HFFc6 (cell line): ENCODE measurements at regions not wholly inside any gene's neighbourhood (a gene's known extent, or its start where the extent isn't known, plus 50 kb on each side); places are given as distances from the start of the nearest gene placed in this dataset.

Source experiments
- DNase-seq: peaks from one replicate; pipeline ENCODE4 v3.0.0-alpha.2; 2018
- H3K27ac Mint-ChIP-seq: 2 replicates; pipeline ENCODE4 v1.8.0; 2020; ENCODE audit warnings: mild to moderate bottlenecking, mixed read lengths
- H3K27me3 Mint-ChIP-seq: 2 replicates; pipeline ENCODE4 v1.8.0; 2021; ENCODE audit warnings: mild to moderate bottlenecking, moderate library complexity, mixed read lengths; ENCODE audit not compliant: insufficient read depth
- H3K36me3 Mint-ChIP-seq: 2 replicates; pipeline ENCODE4 v1.8.0; 2021; ENCODE audit warnings: low read depth, mixed read lengths
- H3K4me1 Mint-ChIP-seq: 2 replicates; pipeline ENCODE4 v1.8.0; 2020; ENCODE audit warnings: low read depth, mixed read lengths
- H3K4me3 Mint-ChIP-seq: 2 replicates; pipeline ENCODE4 v1.8.0; 2020; ENCODE audit warnings: mild to moderate bottlenecking, moderate library complexity, mixed read lengths
- H3K9me3 Mint-ChIP-seq: 2 replicates; pipeline ENCODE4 v1.8.0; 2020; ENCODE audit warnings: mild to moderate bottlenecking, mixed read lengths
- CTCF ChIP-seq: fragments of 200-600 bp; sonication (generic); IDR thresholded peaks from 2 replicates; pipeline ENCODE4 v1.5.0; 2021; ENCODE audit warnings: antibody characterized with exemption, mild to moderate bottlenecking

GRCh38 chr3:103134023-103134724 is 699.4 kb downstream of the ZPLD1 start:
- H3K36me3 Mint-ChIP-seq: peaks cover 4% of the 10 kb centered on the region; the same call in 1 of the 2 replicates
- no peak for DNase-seq
- no peaks in the 10 kb centered on the region for H3K27me3 Mint-ChIP-seq
- peaks cover 11% of the 10 kb centered on the region for H3K9me3 Mint-ChIP-seq
- no peaks in the 10 kb centered on the region for H3K4me1 Mint-ChIP-seq
- TF ChIP-seq CTCF: no peak
- H3K27ac Mint-ChIP-seq: no peak overlapping the region
- H3K4me3 Mint-ChIP-seq: no peak overlapping the region

- H3K4me1 Mint-ChIP-seq: no peaks in the 10 kb centered on the region
- no peaks in the 10 kb centered on the region for H3K27me3 Mint-ChIP-seq
- H3K36me3 Mint-ChIP-seq: no peaks in the 10 kb centered on the region
- H3K27ac Mint-ChIP-seq: no peak overlapping the region
- H3K9me3 Mint-ChIP-seq: peaks cover 9% of the 10 kb centered on the region
- TF ChIP-seq CTCF: no peak
- DNase-seq: no peak
- no peak overlapping the region for H3K4me3 Mint-ChIP-seq
These were observed 701.8 kb downstream of the ZPLD1 start for GRCh38 chr3:103136621-103137020.

GRCh38 chr3:103137830-103138229 is 703.0 kb downstream of the ZPLD1 start:
- Mint-ChIP-seq H3K27me3 (no peaks in the 10 kb centered on the region), H3K27ac (no peak overlapping the region), H3K4me1 (no peaks in the 10 kb centered on the region), H3K9me3 (peaks cover 18% of the 10 kb centered on the region), H3K36me3 (no peaks in the 10 kb centered on the region), H3K4me3 (no peak overlapping the region)
- no peak for TF ChIP-seq CTCF
- DNase-seq: no peak

GRCh38 chr3:103158183-103158582 is 723.4 kb downstream of the ZPLD1 start:
- no peak for TF ChIP-seq CTCF

GRCh38 chr3:103166890-103167289 is 732.1 kb downstream of the ZPLD1 start:
- TF ChIP-seq CTCF: no peak
- peaks cover 24% of the 10 kb centered on the region for H3K9me3 Mint-ChIP-seq
- H3K36me3 Mint-ChIP-seq: 0 out of 2 replicates have a peak, but pooled peaks cover 3% of the 10 kb centered on the region
- no peak overlapping the region for H3K27ac Mint-ChIP-seq
- DNase-seq: no peak
- no peaks in the 10 kb centered on the region for H3K27me3 Mint-ChIP-seq
- H3K4me1 Mint-ChIP-seq: no peaks in the 10 kb centered on the region
- no peak overlapping the region for H3K4me3 Mint-ChIP-seq

More at GRCh38 chr3:103158183-103158582, 723.4 kb downstream of the ZPLD1 start:
- H3K36me3 Mint-ChIP-seq: no peaks in the 10 kb centered on the region
- H3K4me1 Mint-ChIP-seq: no peaks in the 10 kb centered on the region
- peaks cover 18% of the 10 kb centered on the region for H3K9me3 Mint-ChIP-seq
- no peak overlapping the region for H3K4me3 Mint-ChIP-seq
- no peak overlapping the region for H3K27ac Mint-ChIP-seq
- DNase-seq: no peak
- H3K27me3 Mint-ChIP-seq: no peaks in the 10 kb centered on the region
